Activated CD4-positive, alpha-beta T cell treated with anti-CD3 and anti-CD28 coated beads, Interleukin-2, amount 10 ng/mL, durations not matched to agents 24 days and 14 days (primary cell): ENCODE measurements at regions not wholly inside any gene's neighbourhood (a gene's known extent, or its start where the extent isn't known, plus 50 kb on each side); places are given as distances from the start of the nearest gene placed in this dataset.

Experiments used
- DNase-seq: peaks from one replicate; pipeline ENCODE4 v3.0.0; 2022
- H3K27ac Mint-ChIP-seq: one replicate; pipeline ENCODE4 v1.8.0; 2022; ENCODE audit warnings: mild to moderate bottlenecking, mixed read lengths
- H3K27me3 Mint-ChIP-seq: one replicate; pipeline ENCODE4 v1.8.0; 2022; ENCODE audit warnings: mixed read lengths
- H3K36me3 Mint-ChIP-seq: one replicate; pipeline ENCODE4 v1.8.0; 2022; ENCODE audit warnings: low read depth, mild to moderate bottlenecking, mixed read lengths
- H3K4me1 Mint-ChIP-seq: one replicate; pipeline ENCODE4 v1.8.0; 2021; ENCODE audit warnings: mixed read lengths
- H3K4me3 Mint-ChIP-seq: one replicate; pipeline ENCODE4 v1.8.0; 2022; ENCODE audit warnings: mild to moderate bottlenecking, moderate library complexity, mixed read lengths
- H3K9me3 Mint-ChIP-seq: one replicate; pipeline ENCODE4 v1.8.0; 2021; ENCODE audit warnings: mixed read lengths
- intact Hi-C: fragments of 100-400 bp; cut with micrococcal nuclease; formaldehyde crosslinking; loops from one replicate; pipeline ENCODE4 v1.15.1; 2023

GRCh38 chr5:44911501-44911900 is 102.8 kb downstream of the MRPS30 start:
- no peaks in the 10 kb centered on the region for H3K36me3 Mint-ChIP-seq
- H3K4me1 Mint-ChIP-seq: no peaks in the 10 kb centered on the region
- no peak overlapping the region for H3K4me3 Mint-ChIP-seq
- DNase-seq: no peak
- H3K9me3 Mint-ChIP-seq: no peaks in the 10 kb centered on the region
- no peak overlapping the region for H3K27ac Mint-ChIP-seq
- intact Hi-C loops: no loop called here
- no peaks in the 10 kb centered on the region for H3K27me3 Mint-ChIP-seq

- no peaks in the 10 kb centered on the region for H3K9me3 Mint-ChIP-seq
- no peaks in the 10 kb centered on the region for H3K4me1 Mint-ChIP-seq
- no peak overlapping the region for H3K27ac Mint-ChIP-seq
- H3K4me3 Mint-ChIP-seq: no peak overlapping the region
- no peaks in the 10 kb centered on the region for H3K36me3 Mint-ChIP-seq
- intact Hi-C loops: no loop called here
- H3K27me3 Mint-ChIP-seq: no peaks in the 10 kb centered on the region
- no peak for DNase-seq
Measured at GRCh38 chr5:44914221-44914620, 105.5 kb downstream of the MRPS30 start.

- no peaks in the 10 kb centered on the region for H3K36me3 Mint-ChIP-seq
- no peak for DNase-seq
- H3K4me3 Mint-ChIP-seq: no peak overlapping the region
- no peak overlapping the region for H3K27ac Mint-ChIP-seq
- no peaks in the 10 kb centered on the region for H3K4me1 Mint-ChIP-seq
- no peaks in the 10 kb centered on the region for H3K27me3 Mint-ChIP-seq
- peaks cover 6% of the 10 kb centered on the region for H3K9me3 Mint-ChIP-seq
- intact Hi-C loops: no loop called here
Measured at GRCh38 chr5:44919560-44919959, 110.8 kb downstream of the MRPS30 start.

- H3K36me3 Mint-ChIP-seq: no peaks in the 10 kb centered on the region
- H3K4me1 Mint-ChIP-seq: no peaks in the 10 kb centered on the region
- no peaks in the 10 kb centered on the region for H3K27me3 Mint-ChIP-seq
- intact Hi-C loops: no loop called here
- no peak overlapping the region for H3K27ac Mint-ChIP-seq
- DNase-seq: no peak
- peaks cover 9% of the 10 kb centered on the region for H3K9me3 Mint-ChIP-seq
- no peak overlapping the region for H3K4me3 Mint-ChIP-seq
Measured at GRCh38 chr5:44927115-44927733, 118.5 kb downstream of the MRPS30 start.

GRCh38 chr5:44932922-44933585 is 124.3 kb downstream of the MRPS30 start:
- Mint-ChIP-seq H3K27ac (no peak overlapping the region), H3K4me3 (no peak overlapping the region), H3K4me1 (peaks cover 4% of the 10 kb centered on the region), H3K27me3 (no peaks in the 10 kb centered on the region), H3K9me3 (no peaks in the 10 kb centered on the region), H3K36me3 (no peaks in the 10 kb centered on the region)
- no peak for DNase-seq
- intact Hi-C loops: loop anchor here (5.0 kb wide), 1 partner anchor 56 kb away; no protein-coding TSS in a partner anchor

- H3K4me3 Mint-ChIP-seq: no peak overlapping the region
- no peak for DNase-seq
- no peaks in the 10 kb centered on the region for H3K36me3 Mint-ChIP-seq
- no peak overlapping the region for H3K27ac Mint-ChIP-seq
- peaks cover 4% of the 10 kb centered on the region for H3K4me1 Mint-ChIP-seq
- intact Hi-C loops: loop anchor here (5.0 kb wide), 1 partner anchor 56 kb away; no protein-coding TSS in a partner anchor
- no peaks in the 10 kb centered on the region for H3K27me3 Mint-ChIP-seq
- no peaks in the 10 kb centered on the region for H3K9me3 Mint-ChIP-seq
Measured at GRCh38 chr5:44933686-44934085, 124.9 kb downstream of the MRPS30 start.

GRCh38 chr5:44935262-44935661 is 126.5 kb downstream of the MRPS30 start:
- peaks cover 4% of the 10 kb centered on the region for H3K4me1 Mint-ChIP-seq
- H3K27ac Mint-ChIP-seq: no peak overlapping the region
- intact Hi-C loops: no loop called here
- peaks cover 9% of the 10 kb centered on the region for H3K9me3 Mint-ChIP-seq
- H3K27me3 Mint-ChIP-seq: no peaks in the 10 kb centered on the region
- no peak overlapping the region for H3K4me3 Mint-ChIP-seq
- DNase-seq: no peak
- H3K36me3 Mint-ChIP-seq: no peaks in the 10 kb centered on the region

GRCh38 chr5:44935871-44936270 is 127.1 kb downstream of the MRPS30 start:
- Mint-ChIP-seq H3K4me1 (peaks cover 4% of the 10 kb centered on the region), H3K27me3 (no peaks in the 10 kb centered on the region), H3K4me3 (no peak overlapping the region), H3K9me3 (peaks cover 9% of the 10 kb centered on the region), H3K27ac (no peak overlapping the region), H3K36me3 (no peaks in the 10 kb centered on the region)
- intact Hi-C loops: no loop called here
- DNase-seq: no peak

GRCh38 chr5:44942524-44943001 is 133.8 kb downstream of the MRPS30 start:
- Mint-ChIP-seq H3K4me1 (no peaks in the 10 kb centered on the region), H3K4me3 (no peak overlapping the region), H3K27ac (no peak overlapping the region), H3K9me3 (peaks cover 9% of the 10 kb centered on the region), H3K27me3 (no peaks in the 10 kb centered on the region), H3K36me3 (no peaks in the 10 kb centered on the region)
- DNase-seq: no peak
- intact Hi-C loops: no loop called here

GRCh38 chr5:44943647-44944046 is 134.9 kb downstream of the MRPS30 start:
- intact Hi-C loops: no loop called here
- H3K4me1 Mint-ChIP-seq: no peaks in the 10 kb centered on the region
- H3K27ac Mint-ChIP-seq: no peak overlapping the region
- no peaks in the 10 kb centered on the region for H3K27me3 Mint-ChIP-seq
- no peak overlapping the region for H3K4me3 Mint-ChIP-seq
- H3K36me3 Mint-ChIP-seq: no peaks in the 10 kb centered on the region
- DNase-seq: no peak
- peaks cover 9% of the 10 kb centered on the region for H3K9me3 Mint-ChIP-seq

- Mint-ChIP-seq H3K27ac (no peak overlapping the region), H3K9me3 (no peaks in the 10 kb centered on the region), H3K4me3 (no peak overlapping the region), H3K36me3 (no peaks in the 10 kb centered on the region), H3K27me3 (no peaks in the 10 kb centered on the region), H3K4me1 (no peaks in the 10 kb centered on the region)
- DNase-seq: no peak
- intact Hi-C loops: no loop called here
Measured at GRCh38 chr5:44945743-44946142, 137.0 kb downstream of the MRPS30 start.

GRCh38 chr5:44949687-44950086 is 140.9 kb downstream of the MRPS30 start:
- Mint-ChIP-seq H3K9me3 (no peaks in the 10 kb centered on the region), H3K4me3 (no peak overlapping the region), H3K36me3 (no peaks in the 10 kb centered on the region), H3K4me1 (no peaks in the 10 kb centered on the region), H3K27me3 (no peaks in the 10 kb centered on the region), H3K27ac (no peak overlapping the region)
- intact Hi-C loops: loop anchor here (5.0 kb wide), 1 partner anchor 72 kb away; no protein-coding TSS in a partner anchor
- no peak for DNase-seq

GRCh38 chr5:44951371-44951770 is 142.6 kb downstream of the MRPS30 start:
- intact Hi-C loops: loop anchor here (5.0 kb wide), 1 partner anchor 74 kb away; no protein-coding TSS in a partner anchor
- Mint-ChIP-seq H3K4me3 (no peak overlapping the region), H3K27ac (no peak overlapping the region), H3K9me3 (no peaks in the 10 kb centered on the region), H3K27me3 (no peaks in the 10 kb centered on the region), H3K36me3 (no peaks in the 10 kb centered on the region), H3K4me1 (no peaks in the 10 kb centered on the region)
- no peak for DNase-seq

- intact Hi-C loops: loop anchor here (5.0 kb wide), 1 partner anchor 75 kb away; no protein-coding TSS in a partner anchor
- no peaks in the 10 kb centered on the region for H3K36me3 Mint-ChIP-seq
Measured at GRCh38 chr5:44952376-44952775, 143.6 kb downstream of the MRPS30 start.

More at GRCh38 chr5:44952376-44952775, 143.6 kb downstream of the MRPS30 start:
- Mint-ChIP-seq H3K4me3 (no peak overlapping the region), H3K27me3 (no peaks in the 10 kb centered on the region), H3K4me1 (no peaks in the 10 kb centered on the region), H3K27ac (no peak overlapping the region), H3K9me3 (no peaks in the 10 kb centered on the region)
- no peak for DNase-seq
